Prostate gland (tissue), 2 donors: ENCODE measurements at regions not wholly inside any gene's neighbourhood (a gene's known extent, or its start where the extent isn't known, plus 50 kb on each side); places are given as distances from the start of the nearest gene placed in this dataset.

Source experiments
- DNase-seq: peaks from one replicate; pipeline ENCODE4 v3.0.0-alpha.2; 2019; ENCODE audit warnings: low spot score
- H3K27ac ChIP-seq, 2 donors: fragments of 200-600 bp; sonication (generic); 2 replicates each; pipeline ENCODE4 v1.5.1; 2017 to 2019
- H3K27me3 ChIP-seq: fragments of 200-600 bp; sonication (generic); replicated peaks from 2 replicates; pipeline ENCODE4 v1.5.1; 2019; ENCODE audit not compliant: insufficient read depth
- H3K36me3 ChIP-seq, 2 donors: fragments of 200-600 bp; sonication (generic); 1 replicate in 1 of 2; 2 replicates in 1 of 2; pipeline versions ENCODE4 v1.5.1 to v1.8.1; 2017 to 2019
- H3K4me1 ChIP-seq: fragments of 200-600 bp; sonication (generic); replicated peaks from 2 replicates; pipeline ENCODE4 v1.5.1; 2019
- H3K4me3 ChIP-seq, 2 donors: fragments of 200-600 bp; sonication (generic); 2 replicates each; pipeline ENCODE4 v1.5.1; 2017 to 2019
- H3K9me3 ChIP-seq: fragments of 200-600 bp; sonication (generic); 2 replicates; pipeline ENCODE4 v1.5.1; 2017
- CTCF ChIP-seq, 4 experiments: fragments of 200-600 bp in 2 of 4; fragments of 450-650 bp in 2 of 4; sonication (generic) in 2 of 4; IDR thresholded peaks; 1 replicate in 3 of 4; 2 replicates in 1 of 4; pipeline ENCODE4 v1.5.1; 2016 to 2019; ENCODE audit warnings: antibody characterized with exemption in 4 of 4, mild to moderate bottlenecking in 2 of 4, moderate library complexity in 2 of 4
- POLR2A ChIP-seq: fragments of 450-650 bp; IDR thresholded peaks from one replicate; pipeline ENCODE4 v1.6.1; 2016; ENCODE audit warnings: antibody characterized with exemption, mild to moderate bottlenecking
- POLR2AphosphoS5 ChIP-seq: sonication (generic); formaldehyde crosslinking; IDR thresholded peaks from one replicate; pipeline ENCODE4 v1.6.1; 2017; ENCODE audit warnings: antibody characterized with exemption
- WGBS: methylation state at CpG from one replicate; pipeline ENCODE4 v1.1.5; 2018; 5-methylcytosine and 5-hydroxymethylcytosine counted together
- intact Hi-C: fragments of 100-400 bp; cut with DNase I; formaldehyde crosslinking; loops from one replicate; pipeline ENCODE4 v1.14.2; 2022

DNA sequence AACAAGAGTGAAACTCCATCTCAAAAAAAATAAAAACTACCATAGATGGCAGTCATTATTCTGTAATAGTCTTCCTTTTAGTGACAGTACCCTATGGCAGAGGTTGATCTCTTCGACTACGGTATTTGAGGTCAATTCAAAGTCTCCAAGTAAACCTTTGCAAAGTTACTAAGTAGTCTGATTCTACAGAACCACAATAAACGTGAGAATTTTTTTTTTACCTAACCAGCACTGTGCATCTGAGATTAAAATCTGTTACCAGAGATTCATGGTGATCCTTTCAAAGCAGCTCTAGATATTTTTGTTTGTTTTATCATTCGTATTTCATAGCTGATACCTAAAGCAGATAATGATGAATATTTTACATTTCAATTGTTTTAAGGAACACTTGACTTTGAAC lies 86.6 kb upstream of the CHD2 start:
- Histone ChIP-seq H3K36me3 (no peaks in the 10 kb centered on the region), H3K27ac (peak overlapping the region; percentile 98 to 99), H3K27me3 (no peaks in the 10 kb centered on the region), H3K4me1 (no peaks in the 10 kb centered on the region), H3K4me3 (no peak overlapping the region), H3K9me3 (no peaks in the 10 kb centered on the region)
- no peak for DNase-seq
- intact Hi-C loops, result no loop called here
- TF ChIP-seq CTCF (IDR thresholded peaks at IDR 0.05), result no peak
- no peak for TF ChIP-seq POLR2AphosphoS5
- no peak for TF ChIP-seq POLR2A
- WGBS, result 53% methylated on average over 4 of the region's 4 CpGs

DNA sequence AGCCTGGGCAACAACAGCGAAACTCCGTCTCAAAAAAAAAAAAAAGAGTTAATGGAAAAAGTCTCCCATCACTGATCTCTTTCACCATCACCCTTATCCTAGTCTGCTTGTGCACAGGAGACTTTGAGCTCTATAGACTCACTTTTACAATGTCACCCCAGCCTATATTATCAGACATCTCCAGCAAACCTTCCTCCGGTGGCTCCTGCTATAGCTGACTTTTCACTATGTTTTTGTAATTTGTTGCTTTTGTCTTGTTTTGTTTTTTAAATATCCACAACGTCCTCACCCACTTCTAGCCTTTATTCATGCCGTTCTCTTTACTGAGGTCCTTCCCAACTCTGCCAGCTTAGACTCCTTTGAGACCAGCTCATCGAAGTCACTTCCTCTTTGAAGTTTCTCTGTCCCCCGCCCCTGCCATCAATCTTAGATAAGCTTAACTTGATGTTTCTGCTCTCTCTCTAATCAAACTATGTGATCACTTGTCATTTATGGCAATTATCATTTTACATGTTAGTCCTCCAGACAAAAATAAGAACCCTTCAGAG lies 82.7 kb upstream of the CHD2 start:
- intact Hi-C loops, result no loop called here
- TF ChIP-seq CTCF (IDR thresholded peaks at IDR 0.05) (no peak), POLR2A (no peak), POLR2AphosphoS5 (no peak)
- no peaks in the 10 kb centered on the region for H3K27me3 ChIP-seq
- 58% methylated on average over 7 of the region's 7 CpGs for WGBS
- no peak overlapping the region for H3K4me3 ChIP-seq
- peaks cover 10% of the 10 kb centered on the region for H3K4me1 ChIP-seq
- no peaks in the 10 kb centered on the region for H3K9me3 ChIP-seq
- peak overlapping the region; percentile 46 to 96 for H3K27ac ChIP-seq
- DNase-seq, result no peak
- H3K36me3 ChIP-seq, result no peaks in the 10 kb centered on the region

DNA sequence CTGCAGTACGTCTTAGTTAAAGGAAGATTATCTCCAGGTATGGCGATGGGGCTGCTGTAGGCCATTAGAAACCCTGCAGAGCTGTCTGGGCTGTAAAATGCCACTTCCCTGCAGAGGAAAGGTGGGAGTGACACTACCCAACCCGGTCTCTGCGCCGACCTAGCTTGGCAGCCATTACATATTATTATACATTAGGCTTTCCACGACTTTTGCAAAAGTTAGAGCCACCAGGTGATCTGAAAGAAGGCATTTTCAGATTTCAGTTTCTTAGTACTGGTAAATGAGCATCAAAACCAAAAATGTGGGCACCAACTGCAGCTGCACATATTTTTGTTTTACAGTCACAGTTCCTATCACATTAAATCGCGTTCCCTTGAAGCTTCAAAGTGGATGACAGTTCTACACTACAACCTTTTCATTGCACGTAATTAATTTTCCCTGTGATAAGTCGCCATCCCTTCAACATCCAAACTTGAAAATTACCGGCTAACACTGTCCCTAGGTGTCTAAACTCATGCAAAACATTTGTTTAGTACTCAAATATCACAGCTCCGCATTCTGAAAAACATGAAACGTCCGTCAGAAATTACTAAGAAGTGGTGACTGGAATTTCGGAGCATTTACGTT lies 81.4 kb upstream of the CHD2 start:
- TF ChIP-seq CTCF (IDR thresholded peaks at IDR 0.05) (no peak), POLR2A (no peak), POLR2AphosphoS5 (no peak)
- H3K27me3 ChIP-seq, result no peaks in the 10 kb centered on the region
- intact Hi-C loops, result no loop called here
- no peak for DNase-seq
- H3K4me3 ChIP-seq, result no peak overlapping the region
- peaks cover 10% of the 10 kb centered on the region for H3K4me1 ChIP-seq
- no peaks in the 10 kb centered on the region for H3K9me3 ChIP-seq
- 35% methylated on average over 16 of the region's 16 CpGs for WGBS
- H3K27ac ChIP-seq, result peak overlapping the region; percentile 93 to 96
- H3K36me3 ChIP-seq, result no peaks in the 10 kb centered on the region

DNA sequence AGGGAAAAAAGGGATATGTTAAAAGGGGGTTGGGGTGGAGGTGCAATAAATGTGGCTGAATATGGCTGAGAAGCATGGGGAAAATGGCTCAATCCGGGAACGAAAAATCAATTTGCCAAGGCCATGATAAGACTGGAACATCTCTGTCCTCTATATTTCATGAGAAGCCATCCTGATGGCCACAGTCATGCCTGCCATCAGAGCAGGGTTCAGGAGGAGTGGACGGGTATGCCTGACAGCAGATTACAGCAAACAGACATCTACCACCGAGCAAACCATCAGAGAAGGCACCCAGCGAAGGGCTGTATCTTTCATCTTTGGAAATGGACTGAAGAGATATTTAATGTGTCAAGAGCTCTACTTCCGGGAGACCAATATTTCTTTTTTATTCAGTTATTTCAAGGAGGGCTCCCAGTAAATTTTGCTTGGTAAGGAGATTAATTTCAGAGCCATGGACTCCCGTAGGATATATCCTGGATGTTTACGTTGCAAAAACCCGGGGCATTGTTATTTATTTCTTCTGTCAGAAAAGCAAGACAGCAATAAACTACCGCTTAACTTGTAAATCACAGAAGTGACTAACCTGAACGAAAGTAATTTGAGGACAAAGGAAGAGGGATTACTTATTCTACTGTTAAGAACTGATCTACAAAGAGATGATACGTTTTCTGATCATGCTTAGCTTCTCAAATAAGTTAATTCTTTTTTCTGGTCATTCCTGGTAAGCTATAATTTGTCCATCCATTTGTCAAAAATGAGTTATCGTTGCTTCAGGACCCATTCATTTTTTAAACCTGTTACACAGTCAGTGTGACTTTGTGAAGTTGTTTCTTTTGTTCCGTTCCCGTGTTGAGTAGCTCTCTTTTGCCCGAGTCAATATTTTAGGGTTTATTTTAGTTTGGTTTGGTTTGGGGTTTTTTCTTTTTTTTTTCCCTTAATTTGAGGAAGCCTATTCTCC lies 80.6 kb upstream of the CHD2 start:
- peak overlapping the region; percentile 93 to 96 for H3K27ac ChIP-seq
- peaks cover 10% of the 10 kb centered on the region for H3K4me1 ChIP-seq
- intact Hi-C loops, result no loop called here
- TF ChIP-seq POLR2AphosphoS5 (no peak), POLR2A (no peak), CTCF (IDR thresholded peaks at IDR 0.05) (peak in 1 of 4 experiments; percentile 5)
- H3K27me3 ChIP-seq, result no peaks in the 10 kb centered on the region
- DNase-seq, result no peak
- peak overlapping the region; percentile 15 to 25 for H3K4me3 ChIP-seq
- 15% methylated on average over 16 of the region's 16 CpGs for WGBS
- no peaks in the 10 kb centered on the region for H3K36me3 ChIP-seq
- H3K9me3 ChIP-seq, result no peaks in the 10 kb centered on the region
